ENCODE measurements at regions not wholly inside any gene's neighbourhood (a gene's known extent, or its start where the extent isn't known, plus 50 kb on each side); places are given as distances from the start of the nearest gene placed in this dataset.

GRCh38 chr2:220120041-220120440 is 492.6 kb downstream of the SLC4A3 start:
- TF ChIP-seq CTCF (IDR thresholded peaks at IDR 0.05) (no peak), ZFX (IDR thresholded peaks at IDR 0.05; ENCODE audit: borderline replicate concordance) (no peak)

All from 22Rv1 (cell line).